PFSK-1 (cell line): ENCODE measurements at regions not wholly inside any gene's neighbourhood (a gene's known extent, or its start where the extent isn't known, plus 50 kb on each side); places are given as distances from the start of the nearest gene placed in this dataset.

ENCODE experiments used
- POLR2AphosphoS5 ChIP-seq: IDR thresholded peaks from 2 replicates; pipeline ENCODE4 v1.6.1; 2012; ENCODE audit warnings: low read depth, mild to moderate bottlenecking, control low read depth, low read length, moderate library complexity
- REST ChIP-seq, 2 experiments: IDR thresholded peaks; 2 replicates each; pipeline versions ENCODE4 v1.6.1 to v1.8.0; 2011 to 2012; ENCODE audit warnings: low read depth in 2 of 2, low read length in 2 of 2, control low read depth in 1 of 2, inconsistent platforms in 1 of 2, mild to moderate bottlenecking in 1 of 2, moderate library complexity in 1 of 2; ENCODE audit not compliant: insufficient read depth in 1 of 2
- TAF1 ChIP-seq: IDR thresholded peaks from 2 replicates; pipeline ENCODE4 v1.6.1; 2012; ENCODE audit warnings: low read length, control low read depth, borderline replicate concordance; ENCODE audit not compliant: insufficient read depth

GRCh38 chr14:53599221-53599945 is 357.2 kb downstream of the BMP4 start:
- no peak for TF ChIP-seq POLR2AphosphoS5
- no peak for TF ChIP-seq REST (IDR thresholded peaks at IDR 0.05; ENCODE audit: insufficient read depth in 1 of 2, low read depth in 2 of 2, low read length in 2 of 2)
- TF ChIP-seq TAF1, result no peak
